ENCODE measurements at regions not wholly inside any gene's neighbourhood (a gene's known extent, or its start where the extent isn't known, plus 50 kb on each side); places are given as distances from the start of the nearest gene placed in this dataset.
"Not testable (repeated sequence)": the region's sequence is repeated elsewhere in the genome, so short reads cannot be mapped to it uniquely, and the experiment has no call there.

- not testable (repeated sequence) for FAIRE-seq
These were observed 111.6 kb downstream of the CRLF3 start for GRCh38 chr17:30712859-30713258.

GRCh38 chr17:30711626-30712507 lies 112.6 kb downstream of the CRLF3 start:
- not testable (repeated sequence) for FAIRE-seq

GRCh38 chr17:30711176-30711575 lies 113.3 kb downstream of the CRLF3 start:
- FAIRE-seq, result not testable (repeated sequence)

GRCh38 chr17:30710276-30711088 lies 114.0 kb downstream of the CRLF3 start:
- not testable (repeated sequence) for FAIRE-seq

- not testable (repeated sequence) for FAIRE-seq
These were observed 114.8 kb downstream of the CRLF3 start for GRCh38 chr17:30709561-30710275.

GRCh38 chr17:30709096-30709495 lies 115.4 kb downstream of the CRLF3 start:
- FAIRE-seq, result not testable (repeated sequence)

GRCh38 chr17:30708241-30709078 lies 116.0 kb downstream of the CRLF3 start:
- FAIRE-seq, result peak; percentile 95

- peak; percentile 28 for FAIRE-seq
These were observed 116.7 kb downstream of the CRLF3 start for GRCh38 chr17:30707724-30708240.

GRCh38 chr17:30706461-30707335 lies 117.8 kb downstream of the CRLF3 start:
- FAIRE-seq, result not testable (repeated sequence)

- not testable (repeated sequence) for FAIRE-seq
These were observed 118.5 kb downstream of the CRLF3 start for GRCh38 chr17:30706004-30706403.

GRCh38 chr17:30701498-30701989 lies 122.9 kb downstream of the CRLF3 start:
- FAIRE-seq, result no peak

GRCh38 chr17:30700833-30701232 lies 123.7 kb downstream of the CRLF3 start:
- not testable (repeated sequence) for FAIRE-seq

- peak; percentile 58 for FAIRE-seq
These were observed 126.7 kb downstream of the CRLF3 start for GRCh38 chr17:30697619-30698460.

GRCh38 chr17:30696234-30696633 lies 128.3 kb downstream of the CRLF3 start:
- FAIRE-seq, result no peak

GRCh38 chr17:30695265-30695811 lies 129.2 kb downstream of the CRLF3 start:
- FAIRE-seq, result not testable (repeated sequence)

GRCh38 chr17:30693772-30694171 lies 130.7 kb downstream of the CRLF3 start:
- not testable (repeated sequence) for FAIRE-seq

- FAIRE-seq, result not testable (repeated sequence)
These were observed 135.1 kb downstream of the CRLF3 start for GRCh38 chr17:30689266-30690000.

All from G401.6 (cell line).